Caki2 (cell line): ENCODE measurements at regions not wholly inside any gene's neighbourhood (a gene's known extent, or its start where the extent isn't known, plus 50 kb on each side); places are given as distances from the start of the nearest gene placed in this dataset.

ENCODE experiments used
- DNase-seq: peaks from one replicate; pipeline ENCODE4 v3.0.0-alpha.2; 2015; ENCODE audit warnings: low read depth
- in situ Hi-C: cut with HindIII; loops from 2 replicates; pipeline ENCODE4 v1.10.0; 2016; ENCODE audit warnings: low sequenced_read_pairs, low pct_unique_long_range_greater_than_20kb, mixed read lengths

GRCh38 chr1:88523854-88524528, 160.1 kb upstream of the PKN2 start:
- in situ Hi-C loops: no loop called here
- DNase-seq: no peak

- in situ Hi-C loops: no loop called here
- DNase-seq: no peak
Measured at GRCh38 chr1:88526456-88526855, 157.6 kb upstream of the PKN2 start.

DNA sequence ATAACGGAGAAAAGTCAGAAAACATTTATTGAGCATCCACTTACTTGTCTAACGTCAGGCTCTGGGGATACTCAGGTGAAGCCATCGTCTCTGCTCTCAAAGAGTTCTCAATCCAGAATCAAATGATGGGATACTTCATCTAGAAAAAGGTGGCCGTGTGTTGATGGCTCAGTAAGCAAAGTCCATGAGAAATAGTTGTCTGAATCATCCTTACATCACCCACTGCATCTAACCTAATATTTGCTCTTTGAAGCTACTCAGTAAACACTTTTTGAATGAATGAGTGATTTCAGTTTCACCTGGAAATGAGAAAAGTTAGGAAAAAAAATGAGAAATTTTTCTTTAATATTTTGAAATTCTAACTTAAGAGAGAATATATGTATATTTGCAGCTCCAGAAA, 155.3 kb upstream of the PKN2 start:
- in situ Hi-C loops: no loop called here
- DNase-seq: no peak

DNA sequence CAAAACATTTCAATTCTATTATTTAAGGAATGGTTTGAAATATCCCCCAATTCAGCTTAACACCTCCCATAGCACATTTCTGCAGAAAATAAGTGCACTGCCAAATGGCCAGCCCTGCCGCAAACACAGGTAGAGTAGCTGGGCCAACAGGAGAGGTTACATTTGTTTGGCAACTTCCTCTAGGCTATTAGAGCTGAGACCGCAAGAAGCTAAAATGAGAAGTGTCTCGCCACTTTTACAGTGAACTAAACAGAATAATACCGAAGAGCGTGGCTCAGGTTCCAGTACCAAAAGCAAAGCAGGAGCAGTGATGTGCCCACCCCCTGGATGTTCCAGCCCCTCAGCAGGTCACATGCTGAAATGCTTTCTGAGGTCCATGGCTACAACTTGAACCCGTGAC, 154.5 kb upstream of the PKN2 start:
- DNase-seq: no peak
- in situ Hi-C loops: no loop called here

- in situ Hi-C loops: no loop called here
- DNase-seq: no peak
Measured at GRCh38 chr1:88530246-88530645, 153.8 kb upstream of the PKN2 start.

- no peak for DNase-seq
- in situ Hi-C loops: no loop called here
Measured at GRCh38 chr1:88537787-88538186, 146.3 kb upstream of the PKN2 start.

DNA sequence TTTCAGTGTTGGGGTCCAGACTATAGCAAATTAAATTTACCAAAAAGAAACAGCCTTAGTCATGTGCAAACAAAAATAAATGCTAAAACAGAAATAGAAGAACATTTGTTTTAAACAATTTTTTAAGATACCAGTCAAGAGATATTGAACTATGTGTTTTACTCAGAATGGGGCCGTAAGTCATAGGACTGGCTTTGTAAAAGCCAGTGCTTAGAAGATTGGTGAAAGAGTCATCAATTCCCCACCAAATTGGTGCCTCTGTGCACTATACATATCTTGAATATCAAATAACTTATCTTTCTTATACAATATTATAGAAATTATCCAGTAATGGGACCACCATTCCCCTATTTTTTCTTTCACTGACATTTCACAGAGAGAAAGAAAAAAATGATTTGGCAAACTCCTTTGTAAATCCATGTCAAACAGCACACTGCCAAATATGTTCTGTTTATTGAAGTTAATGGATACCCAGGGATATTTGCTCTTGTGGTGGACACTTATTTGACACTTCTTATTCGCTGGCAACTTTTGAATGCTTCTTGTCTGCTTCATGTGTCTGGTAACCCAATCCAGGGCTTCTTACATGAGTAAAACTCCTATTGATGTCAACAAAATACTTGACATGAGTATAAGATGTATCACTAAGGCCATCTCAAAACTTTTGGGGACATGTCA, 145.7 kb upstream of the PKN2 start:
- no peak for DNase-seq
- in situ Hi-C loops: no loop called here

DNA sequence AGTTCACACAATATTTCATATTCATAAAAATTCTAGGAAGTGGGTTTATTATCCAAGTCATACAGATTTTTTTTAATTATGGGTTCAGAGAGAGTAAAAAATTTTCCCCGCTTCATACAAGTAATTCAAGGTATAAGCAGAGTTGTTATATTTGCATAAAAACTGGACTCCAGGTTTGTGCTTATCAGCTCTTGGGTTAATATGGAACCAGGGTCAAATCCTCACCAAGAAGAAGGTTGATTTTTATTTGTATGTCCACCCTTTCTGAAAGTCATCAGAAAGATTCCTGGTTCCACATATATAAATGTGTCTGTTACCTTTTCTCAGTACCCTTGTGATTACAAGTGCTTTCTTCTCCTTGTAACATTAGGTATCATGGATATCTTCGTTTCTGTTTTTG, 143.8 kb upstream of the PKN2 start:
- DNase-seq: no peak
- in situ Hi-C loops: no loop called here

DNA sequence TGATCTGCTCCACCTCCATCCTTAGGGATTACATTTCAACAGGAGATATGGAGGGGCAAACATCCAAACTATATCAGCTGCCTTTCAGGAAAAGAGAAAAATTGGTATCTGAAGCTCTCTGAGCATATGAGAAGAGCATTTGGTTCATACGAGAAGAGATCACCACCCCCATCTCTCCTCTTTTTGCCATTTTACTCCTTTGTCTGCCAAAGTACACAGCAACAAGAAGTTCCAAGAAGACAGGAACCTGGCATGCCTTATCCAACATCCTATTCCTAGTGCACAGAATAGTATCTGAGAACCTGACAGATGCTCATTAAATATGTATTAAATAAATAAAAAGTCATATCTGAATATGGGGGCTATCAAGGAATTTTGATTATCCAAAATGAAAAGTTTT, 142.5 kb upstream of the PKN2 start:
- in situ Hi-C loops: no loop called here

GRCh38 chr1:88544195-88544594, 139.9 kb upstream of the PKN2 start:
- in situ Hi-C loops: no loop called here
- no peak for DNase-seq

More for the DNA sequence above, 142.5 kb upstream of the PKN2 start:
- no peak for DNase-seq

- in situ Hi-C loops: no loop called here
- DNase-seq: no peak
Measured at GRCh38 chr1:88549536-88549935, 134.5 kb upstream of the PKN2 start.

DNA sequence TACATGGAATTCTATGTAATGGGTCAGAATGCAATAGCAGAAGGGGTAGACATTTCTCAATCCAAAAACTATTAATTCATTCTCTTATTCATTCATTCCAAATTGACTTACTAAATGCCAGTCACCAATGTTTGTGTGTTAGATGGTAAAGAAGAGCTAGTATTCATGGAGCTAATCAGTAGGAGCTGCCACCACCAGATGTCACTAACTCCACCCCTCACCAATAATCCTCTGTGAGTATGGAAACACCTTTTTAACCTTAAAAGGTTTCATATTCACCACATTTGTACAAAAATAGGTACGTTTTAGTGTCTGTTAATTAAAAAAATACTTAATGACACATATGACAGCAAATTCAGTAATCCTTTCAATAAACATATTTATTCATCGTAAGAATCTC, 131.8 kb upstream of the PKN2 start:
- in situ Hi-C loops: no loop called here
- no peak for DNase-seq

GRCh38 chr1:88557014-88557413, 127.1 kb upstream of the PKN2 start:
- in situ Hi-C loops: no loop called here
- DNase-seq: no peak

DNA sequence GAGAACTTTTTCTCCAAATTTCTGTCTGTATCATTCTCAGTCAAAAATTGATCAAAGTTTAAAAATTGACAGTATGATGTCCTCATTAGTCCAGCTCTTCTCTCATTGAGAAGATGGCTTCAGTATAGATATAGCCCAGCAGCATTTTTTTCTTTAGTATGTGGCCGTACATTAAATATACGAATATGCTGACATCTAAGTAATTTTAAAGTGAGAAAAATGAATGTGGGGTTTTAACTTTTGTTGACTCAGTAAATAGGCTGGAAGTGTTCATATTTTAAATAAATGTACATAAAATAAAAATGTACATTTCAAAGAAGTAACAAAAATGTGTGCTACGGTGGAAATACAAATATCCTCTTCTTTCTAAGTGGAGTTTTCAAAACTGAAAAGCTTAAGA, 123.5 kb upstream of the PKN2 start:
- DNase-seq: no peak
- in situ Hi-C loops: no loop called here

DNA sequence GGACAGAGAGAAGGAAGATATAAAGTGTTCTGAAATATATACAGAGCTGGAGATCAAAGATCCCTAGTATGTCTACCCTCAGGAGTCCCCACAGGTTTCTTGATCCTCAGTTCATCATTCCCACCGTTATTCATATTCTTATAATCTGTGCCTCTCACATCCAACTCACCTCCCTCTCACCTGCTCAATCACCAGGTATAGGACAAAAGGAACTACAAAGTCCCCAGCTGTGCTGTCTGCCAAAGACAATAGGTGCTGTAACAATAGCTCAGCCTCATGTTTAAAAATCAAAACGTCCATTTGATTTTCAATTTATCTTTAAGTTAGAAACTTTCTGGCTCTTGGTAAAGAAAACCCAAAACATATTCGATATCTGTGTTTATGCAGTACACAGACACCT, 121.1 kb upstream of the PKN2 start:
- in situ Hi-C loops: no loop called here
- DNase-seq: no peak

- DNase-seq: no peak
- in situ Hi-C loops: no loop called here
Measured at GRCh38 chr1:88566615-88567387, 117.3 kb upstream of the PKN2 start.

- no peak for DNase-seq
- in situ Hi-C loops: no loop called here
Measured at GRCh38 chr1:88571506-88571905, 112.6 kb upstream of the PKN2 start.

- no peak for DNase-seq
- in situ Hi-C loops: no loop called here
Measured at GRCh38 chr1:88579598-88579997, 104.5 kb upstream of the PKN2 start.

DNA sequence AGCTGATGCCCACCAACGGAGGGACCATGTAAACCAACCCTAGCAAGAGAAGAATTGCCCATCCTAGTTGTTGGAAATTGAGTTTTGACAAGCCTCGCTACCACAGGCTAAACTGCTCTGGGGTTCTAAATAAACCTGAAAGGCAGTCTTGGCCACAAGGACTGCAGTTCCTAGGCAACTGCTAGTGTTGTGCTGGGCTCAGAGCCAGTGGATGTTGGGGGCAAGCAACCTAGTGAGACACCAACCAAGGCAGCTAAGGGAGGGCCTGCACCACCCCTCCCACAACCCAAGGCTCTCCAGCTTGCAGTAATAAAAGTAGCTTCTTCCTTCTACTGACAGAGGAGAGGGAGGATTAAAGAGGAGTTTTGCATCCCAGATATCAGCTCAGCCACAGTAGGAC, 102.4 kb upstream of the PKN2 start:
- no peak for DNase-seq
- in situ Hi-C loops: no loop called here

GRCh38 chr1:88593358-88593757, 90.7 kb upstream of the PKN2 start:
- no peak for DNase-seq
- in situ Hi-C loops: no loop called here
